Activated CD4-positive, alpha-beta memory T cell treated with anti-CD3 and anti-CD28 coated beads for 36 hours (primary cell): ENCODE measurements at regions not wholly inside any gene's neighbourhood (a gene's known extent, or its start where the extent isn't known, plus 50 kb on each side); places are given as distances from the start of the nearest gene placed in this dataset.

Experiments used
- CTCF ChIA-PET: fragments of 350-600 bp; sonication (Branson Sonifier 250); formaldehyde crosslinking; loops from one replicate; lab custom pipeline; 2021; ENCODE audit warnings: antibody characterized with exemption, inconsistent platforms; lab: Charles Lee
- POLR2A ChIA-PET: fragments of 350-600 bp; sonication (Branson Sonifier 250); formaldehyde crosslinking; loops from one replicate; lab custom pipeline; 2021; ENCODE audit warnings: antibody characterized with exemption; lab: Charles Lee
- DNase-seq: peaks from one replicate; pipeline ENCODE4 v3.0.0-alpha.2; 2020
- H3K27ac Mint-ChIP-seq: one replicate; pipeline ENCODE4 v1.8.0; 2021; ENCODE audit warnings: mixed read lengths
- H3K27me3 Mint-ChIP-seq: one replicate; pipeline ENCODE4 v1.8.0; 2021; ENCODE audit warnings: mixed read lengths
- H3K36me3 Mint-ChIP-seq: one replicate; pipeline ENCODE4 v1.8.0; 2021; ENCODE audit warnings: mixed read lengths
- H3K4me1 Mint-ChIP-seq: one replicate; pipeline ENCODE4 v1.8.0; 2021; ENCODE audit warnings: low read depth, mixed read lengths
- H3K4me3 Mint-ChIP-seq: one replicate; pipeline ENCODE4 v1.8.0; 2021; ENCODE audit warnings: mild to moderate bottlenecking, mixed read lengths
- H3K9me3 Mint-ChIP-seq: one replicate; pipeline ENCODE4 v1.8.0; 2021; ENCODE audit warnings: mixed read lengths
- intact Hi-C: fragments of 100-400 bp; cut with micrococcal nuclease; formaldehyde crosslinking; loops from one replicate; pipeline ENCODE4 v1.15.1; 2023

GRCh38 chr1:11355559-11356475 lies 82.8 kb downstream of the UBIAD1 start:
- Mint-ChIP-seq H3K9me3 (peaks cover 10% of the 10 kb centered on the region), H3K4me1 (no peaks in the 10 kb centered on the region), H3K4me3 (no peak overlapping the region), H3K27ac (no peak overlapping the region), H3K27me3 (peaks cover 10% of the 10 kb centered on the region), H3K36me3 (no peaks in the 10 kb centered on the region)
- intact Hi-C loops, result no loop called here
- ChIA-PET POLR2A (no interaction called here), CTCF (no interaction called here)
- DNase-seq, result no peak

- Mint-ChIP-seq H3K36me3 (no peaks in the 10 kb centered on the region), H3K4me3 (no peak overlapping the region), H3K27me3 (peaks cover 4% of the 10 kb centered on the region), H3K4me1 (no peaks in the 10 kb centered on the region), H3K9me3 (peaks cover 5% of the 10 kb centered on the region), H3K27ac (no peak overlapping the region)
- intact Hi-C loops, result no loop called here
- POLR2A ChIA-PET, result no interaction called here
- no peak for DNase-seq
- CTCF ChIA-PET, result no interaction called here
Measured at GRCh38 chr1:11357276-11357675, 84.3 kb downstream of the UBIAD1 start.

- ChIA-PET CTCF (interaction anchor here (0.6 to 1.2 kb wide), 2 partner anchors 283 to 288 kb away, joined by 3 to 6 read pairs; no protein-coding TSS in a partner anchor), POLR2A (no interaction called here)
- no peak for DNase-seq
- H3K4me3 Mint-ChIP-seq, result no peak overlapping the region
- no peaks in the 10 kb centered on the region for H3K36me3 Mint-ChIP-seq
- H3K27ac Mint-ChIP-seq, result no peak overlapping the region
- intact Hi-C loops, result no loop called here
- H3K9me3 Mint-ChIP-seq, result peaks cover 5% of the 10 kb centered on the region
- H3K4me1 Mint-ChIP-seq, result no peaks in the 10 kb centered on the region
- H3K27me3 Mint-ChIP-seq, result peaks cover 4% of the 10 kb centered on the region
Measured at GRCh38 chr1:11358984-11359383, 86.0 kb downstream of the UBIAD1 start.

GRCh38 chr1:11362547-11363021 lies 89.6 kb downstream of the UBIAD1 start:
- ChIA-PET CTCF (interaction anchor here (1.0 kb wide), 1 partner anchor 279 kb away, joined by 3 read pairs; no protein-coding TSS in a partner anchor), POLR2A (no interaction called here)
- Mint-ChIP-seq H3K4me1 (no peaks in the 10 kb centered on the region), H3K27ac (no peak overlapping the region), H3K27me3 (peaks cover 2% of the 10 kb centered on the region), H3K4me3 (no peak overlapping the region), H3K9me3 (no peaks in the 10 kb centered on the region), H3K36me3 (no peaks in the 10 kb centered on the region)
- no peak for DNase-seq
- intact Hi-C loops, result no loop called here

GRCh38 chr1:11364170-11364569 lies 91.2 kb downstream of the UBIAD1 start:
- Mint-ChIP-seq H3K27ac (no peak overlapping the region), H3K36me3 (no peaks in the 10 kb centered on the region), H3K9me3 (no peaks in the 10 kb centered on the region), H3K4me1 (no peaks in the 10 kb centered on the region), H3K27me3 (no peaks in the 10 kb centered on the region), H3K4me3 (no peak overlapping the region)
- intact Hi-C loops, result loop anchor here (1.0 kb wide), 1 partner anchor 123 kb away; no protein-coding TSS in a partner anchor
- ChIA-PET CTCF (interaction anchor here (0.7 to 1.8 kb wide), 9 partner anchors 11 to 271 kb away, joined by 3 to 11 read pairs (median 4); no protein-coding TSS in a partner anchor), POLR2A (no interaction called here)
- peak; percentile 12 for DNase-seq

GRCh38 chr1:11365744-11366387 lies 92.9 kb downstream of the UBIAD1 start:
- POLR2A ChIA-PET, result no interaction called here
- CTCF ChIA-PET, result no interaction called here
- no peak overlapping the region for H3K4me3 Mint-ChIP-seq
- no peaks in the 10 kb centered on the region for H3K4me1 Mint-ChIP-seq
- intact Hi-C loops, result no loop called here
- no peaks in the 10 kb centered on the region for H3K27me3 Mint-ChIP-seq
- DNase-seq, result no peak
- H3K27ac Mint-ChIP-seq, result no peak overlapping the region
- no peaks in the 10 kb centered on the region for H3K36me3 Mint-ChIP-seq
- H3K9me3 Mint-ChIP-seq, result no peaks in the 10 kb centered on the region

GRCh38 chr1:11373029-11373894 lies 100.3 kb downstream of the UBIAD1 start:
- Mint-ChIP-seq H3K4me3 (no peak overlapping the region), H3K9me3 (no peaks in the 10 kb centered on the region), H3K27me3 (no peaks in the 10 kb centered on the region), H3K4me1 (peaks cover 4% of the 10 kb centered on the region), H3K27ac (no peak overlapping the region), H3K36me3 (no peaks in the 10 kb centered on the region)
- ChIA-PET CTCF (no interaction called here), POLR2A (no interaction called here)
- intact Hi-C loops, result no loop called here
- no peak for DNase-seq

- intact Hi-C loops, result no loop called here
- peaks cover 4% of the 10 kb centered on the region for H3K4me1 Mint-ChIP-seq
- H3K9me3 Mint-ChIP-seq, result no peaks in the 10 kb centered on the region
- no peaks in the 10 kb centered on the region for H3K36me3 Mint-ChIP-seq
- H3K27ac Mint-ChIP-seq, result no peak overlapping the region
- DNase-seq, result no peak
- no peak overlapping the region for H3K4me3 Mint-ChIP-seq
- CTCF ChIA-PET, result no interaction called here
- POLR2A ChIA-PET, result no interaction called here
- H3K27me3 Mint-ChIP-seq, result no peaks in the 10 kb centered on the region
Measured at GRCh38 chr1:11373895-11374747, 101.1 kb downstream of the UBIAD1 start.

GRCh38 chr1:11374748-11375110 lies 101.7 kb downstream of the UBIAD1 start:
- H3K27me3 Mint-ChIP-seq, result no peaks in the 10 kb centered on the region
- H3K4me3 Mint-ChIP-seq, result no peak overlapping the region
- no peak overlapping the region for H3K27ac Mint-ChIP-seq
- no peaks in the 10 kb centered on the region for H3K9me3 Mint-ChIP-seq
- peaks cover 4% of the 10 kb centered on the region for H3K4me1 Mint-ChIP-seq
- ChIA-PET CTCF (no interaction called here), POLR2A (no interaction called here)
- intact Hi-C loops, result no loop called here
- H3K36me3 Mint-ChIP-seq, result no peaks in the 10 kb centered on the region
- no peak for DNase-seq

- POLR2A ChIA-PET, result no interaction called here
- Mint-ChIP-seq H3K9me3 (peaks cover 3% of the 10 kb centered on the region), H3K27ac (no peak overlapping the region), H3K4me3 (no peak overlapping the region), H3K4me1 (peaks cover 6% of the 10 kb centered on the region), H3K27me3 (no peaks in the 10 kb centered on the region), H3K36me3 (no peaks in the 10 kb centered on the region)
- intact Hi-C loops, result no loop called here
- CTCF ChIA-PET, result interaction anchor here (2.4 kb wide), 1 partner anchor 13 kb away, joined by 11 read pairs; no protein-coding TSS in a partner anchor
- no peak for DNase-seq
Measured at GRCh38 chr1:11377001-11377583, 101.9 kb upstream of the DISP3 start.

- Mint-ChIP-seq H3K36me3 (no peaks in the 10 kb centered on the region), H3K27ac (no peak overlapping the region), H3K9me3 (peaks cover 3% of the 10 kb centered on the region), H3K4me1 (peaks cover 8% of the 10 kb centered on the region), H3K4me3 (no peak overlapping the region), H3K27me3 (no peaks in the 10 kb centered on the region)
- CTCF ChIA-PET, result no interaction called here
- no peak for DNase-seq
- POLR2A ChIA-PET, result no interaction called here
- intact Hi-C loops, result no loop called here
Measured at GRCh38 chr1:11377954-11378353, 101.0 kb upstream of the DISP3 start.
